ENCODE measurements at regions not wholly inside any gene's neighbourhood (a gene's known extent, or its start where the extent isn't known, plus 50 kb on each side); places are given as distances from the start of the nearest gene placed in this dataset.
"Not testable (repeated sequence)": the region's sequence is repeated elsewhere in the genome, so short reads cannot be mapped to it uniquely, and the experiment has no call there.

- POLR2A ChIA-PET = not testable (repeated sequence)
Observed at GRCh38 chrX:35221391-35221790, 278.8 kb downstream of the FAM47B start.

GRCh38 chrX:35244088-35244741 is 301.6 kb downstream of the FAM47B start:
- CTCF ChIA-PET = no interaction called here
- POLR2A ChIA-PET = no interaction called here

More at GRCh38 chrX:35221391-35221790, 278.8 kb downstream of the FAM47B start:
- CTCF ChIA-PET = not testable (repeated sequence)

- CTCF ChIA-PET = no interaction called here
- POLR2A ChIA-PET = no interaction called here
Observed at GRCh38 chrX:35244796-35245508, 302.4 kb downstream of the FAM47B start.

- CTCF ChIA-PET = interaction anchor here (0.6 kb wide), 1 partner anchor 130 kb away, joined by 3 read pairs; no protein-coding TSS in a partner anchor
- POLR2A ChIA-PET = no interaction called here
Observed at GRCh38 chrX:35251226-35251625, 308.6 kb downstream of the FAM47B start.

GRCh38 chrX:35276115-35276514 is 333.5 kb downstream of the FAM47B start:
- ChIA-PET POLR2A (no interaction called here), CTCF (no interaction called here)

- ChIA-PET CTCF (no interaction called here), POLR2A (no interaction called here)
Observed at GRCh38 chrX:35285289-35285962, 342.8 kb downstream of the FAM47B start.

- ChIA-PET POLR2A (no interaction called here), CTCF (no interaction called here)
Observed at GRCh38 chrX:35288657-35289056, 346.1 kb downstream of the FAM47B start.

GRCh38 chrX:35289952-35290351 is 347.4 kb downstream of the FAM47B start:
- CTCF ChIA-PET = no interaction called here

GRCh38 chrX:35291013-35291412 is 348.4 kb downstream of the FAM47B start:
- CTCF ChIA-PET = no interaction called here

More at GRCh38 chrX:35289952-35290351, 347.4 kb downstream of the FAM47B start:
- POLR2A ChIA-PET = no interaction called here

GRCh38 chrX:35292522-35292921 is 349.9 kb downstream of the FAM47B start:
- ChIA-PET CTCF (no interaction called here), POLR2A (no interaction called here)

More at GRCh38 chrX:35291013-35291412, 348.4 kb downstream of the FAM47B start:
- POLR2A ChIA-PET = no interaction called here

GRCh38 chrX:35305037-35305436 is 362.4 kb downstream of the FAM47B start:
- POLR2A ChIA-PET, CTCF ChIA-PET: not testable (repeated sequence)

GRCh38 chrX:35339796-35340195 is 397.2 kb downstream of the FAM47B start:
- ChIA-PET CTCF (no interaction called here), POLR2A (no interaction called here)

- ChIA-PET CTCF (no interaction called here), POLR2A (no interaction called here)
Observed at GRCh38 chrX:35340465-35340864, 397.9 kb downstream of the FAM47B start.

- CTCF ChIA-PET = no interaction called here
- POLR2A ChIA-PET = no interaction called here
Observed at GRCh38 chrX:35351212-35351611, 408.6 kb downstream of the FAM47B start.

- POLR2A ChIA-PET = no interaction called here
- CTCF ChIA-PET = no interaction called here
Observed at GRCh38 chrX:35351795-35352483, 409.3 kb downstream of the FAM47B start.

- ChIA-PET CTCF (no interaction called here), POLR2A (no interaction called here)
Observed at GRCh38 chrX:35357656-35358055, 415.1 kb downstream of the FAM47B start.

GRCh38 chrX:35362866-35363265 is 420.3 kb downstream of the FAM47B start:
- CTCF ChIA-PET = no interaction called here
- POLR2A ChIA-PET = no interaction called here

GRCh38 chrX:35374116-35374515 is 424.0 kb upstream of the MAGEB16 start:
- CTCF ChIA-PET = no interaction called here
- POLR2A ChIA-PET = no interaction called here

GRCh38 chrX:35380808-35381700 is 417.1 kb upstream of the MAGEB16 start:
- ChIA-PET CTCF (interaction anchor here (0.9 kb wide), 1 partner anchor 130 kb away, joined by 3 read pairs; no protein-coding TSS in a partner anchor), POLR2A (no interaction called here)

- POLR2A ChIA-PET = not testable (repeated sequence)
Observed at GRCh38 chrX:35381709-35382108, 416.4 kb upstream of the MAGEB16 start.

More at GRCh38 chrX:35381709-35382108, 416.4 kb upstream of the MAGEB16 start:
- CTCF ChIA-PET = interaction anchor here (0.9 kb wide), 1 partner anchor 130 kb away, joined by 3 read pairs; no protein-coding TSS in a partner anchor

Data from activated CD8-positive, alpha-beta memory T cell treated with anti-CD3 and anti-CD28 coated beads for 36 hours (primary cell).